Left ventricle myocardium superior (tissue), 1 donor: ENCODE measurements at regions not wholly inside any gene's neighbourhood (a gene's known extent, or its start where the extent isn't known, plus 50 kb on each side); places are given as distances from the start of the nearest gene placed in this dataset. TPM values are rescaled to one million over a fixed set of nuclear protein-coding genes. Genes with fewer than 3 reads are reported as not detected.
"Not testable (repeated sequence)": the region's sequence is repeated elsewhere in the genome, so short reads cannot be mapped to it uniquely, and the experiment has no call there.

Experiments used
- ATAC-seq: fragments of 200-7000 bp; cut with Tn5 transposase; one replicate; pipeline ENCODE4 v1.9.1; 2020; ENCODE audit warnings: mild to moderate bottlenecking, moderate library complexity
- DNase-seq: peaks from one replicate; pipeline ENCODE4 v3.0.0-alpha.2; 2020
- intact Hi-C: fragments of 100-400 bp; cut with micrococcal nuclease; formaldehyde crosslinking; loops from one replicate; pipeline ENCODE4 v1.11.0; 2022
- microRNA-seq: library from miRNA; unstranded; fragments of <30 nt; microRNA quantifications from one replicate; pipeline ENCODE4 v1.2.0, GENCODE V29; 2020; ENCODE audit warnings: borderline number of aligned reads
- donor health status: DM: no; HTN: yes; CAD: no; lungs with severe emphysema.

- intact Hi-C loops = no loop called here
- DNase-seq = no peak
- ATAC-seq = peak; percentile 53
Measured at GRCh38 chr4:112075129-112075753, 70.0 kb upstream of the FAM241A start.

GRCh38 chr4:112075906-112076305, 69.3 kb upstream of the FAM241A start:
- DNase-seq (no peak), ATAC-seq (no peak)
- intact Hi-C loops = no loop called here

GRCh38 chr4:112076919-112077608, 68.2 kb upstream of the FAM241A start:
- intact Hi-C loops = no loop called here
- DNase-seq = no peak
- no peak for ATAC-seq

GRCh38 chr4:112077743-112078142, 67.5 kb upstream of the FAM241A start:
- DNase-seq (no peak), ATAC-seq (no peak)
- intact Hi-C loops = no loop called here

GRCh38 chr4:112082954-112083586, 62.2 kb upstream of the FAM241A start:
- DNase-seq (no peak), ATAC-seq (no peak)
- intact Hi-C loops = loop anchor here (5.0 kb wide), 1 partner anchor 144 kb away; no protein-coding TSS in a partner anchor

- intact Hi-C loops = loop anchor here (5.0 kb wide), 1 partner anchor 144 kb away; no protein-coding TSS in a partner anchor
- DNase-seq (no peak), ATAC-seq (no peak)
Measured at GRCh38 chr4:112083587-112084347, 61.5 kb upstream of the FAM241A start.

- intact Hi-C loops = no loop called here
Measured at GRCh38 chr4:112085156-112086035, 59.9 kb upstream of the FAM241A start.

GRCh38 chr4:112086036-112086434, 59.2 kb upstream of the FAM241A start:
- DNase-seq (no peak), ATAC-seq (no peak)
- intact Hi-C loops = no loop called here

More at GRCh38 chr4:112085156-112086035, 59.9 kb upstream of the FAM241A start:
- no peak for DNase-seq
- no peak for ATAC-seq

- ATAC-seq, intact Hi-C loops, DNase-seq: not testable (repeated sequence)
Measured at GRCh38 chr4:112086661-112087060, 58.6 kb upstream of the FAM241A start.

GRCh38 chr4:112092330-112092729, 52.9 kb upstream of the FAM241A start:
- intact Hi-C loops, ATAC-seq, DNase-seq: not testable (repeated sequence)

- intact Hi-C loops = no loop called here
- no peak for DNase-seq
- no peak for ATAC-seq
Measured at GRCh38 chr4:112093636-112094202, 51.5 kb upstream of the FAM241A start.

GRCh38 chr4:112094330-112094729, 50.9 kb upstream of the FAM241A start:
- ATAC-seq (peak; percentile 90), DNase-seq (no peak)
- intact Hi-C loops = no loop called here

Small RNA genes lying in the stretch of these regions (microRNA-seq; reads per million reads assigned to microRNA genes)
- not detected for gene MIR297
